LNCaP clone FGC (cell line): ENCODE measurements at regions not wholly inside any gene's neighbourhood (a gene's known extent, or its start where the extent isn't known, plus 50 kb on each side); places are given as distances from the start of the nearest gene placed in this dataset.

Source experiments
- DNase-seq: peaks from one replicate; pipeline ENCODE4 v3.0.0-alpha.2; 2011; ENCODE audit warnings: low read depth
- H3K4me3 ChIP-seq: 2 replicates; pipeline ENCODE4 v1.5.1; 2011; ENCODE audit warnings: mild to moderate bottlenecking, low read depth, low read length, control low read depth
- TF ChIP-seq, protein P1 (sequence below): IDR thresholded peaks from 2 replicates; pipeline ENCODE4 v1.5.1; 2012; ENCODE audit warnings: mild to moderate bottlenecking; ENCODE audit not compliant: control insufficient read depth, insufficient read depth; ENCODE audit errors: extremely low read depth

DNA sequence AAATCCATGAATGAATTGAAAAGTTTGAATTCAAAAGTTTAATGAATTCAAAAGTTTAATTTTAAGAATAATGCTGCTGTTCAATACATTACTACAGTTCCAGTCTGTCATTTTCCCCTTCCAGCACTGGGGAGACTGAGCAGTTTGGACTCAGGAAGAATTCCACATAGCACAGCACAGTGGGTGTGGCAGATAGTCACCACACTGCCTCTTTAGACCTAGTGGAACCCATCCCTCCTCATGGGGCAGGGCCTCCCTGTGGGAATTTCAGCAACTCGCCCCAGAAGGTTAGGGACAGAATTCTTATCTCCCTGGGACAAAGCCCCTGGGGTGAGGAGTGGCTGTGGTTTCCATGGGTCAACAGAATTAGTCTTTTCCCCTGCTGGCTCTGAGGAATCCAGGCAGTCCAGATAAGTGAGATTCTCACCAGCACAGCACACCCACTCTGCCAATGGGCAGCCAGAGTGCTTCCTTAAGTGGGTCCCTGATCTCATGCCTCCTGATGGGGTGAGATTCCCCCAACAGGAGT, 442.0 kb upstream of the SYT4 start:
- no peak for DNase-seq
- H3K4me3 ChIP-seq = no peak overlapping the region
- TF ChIP-seq, protein P1, sequence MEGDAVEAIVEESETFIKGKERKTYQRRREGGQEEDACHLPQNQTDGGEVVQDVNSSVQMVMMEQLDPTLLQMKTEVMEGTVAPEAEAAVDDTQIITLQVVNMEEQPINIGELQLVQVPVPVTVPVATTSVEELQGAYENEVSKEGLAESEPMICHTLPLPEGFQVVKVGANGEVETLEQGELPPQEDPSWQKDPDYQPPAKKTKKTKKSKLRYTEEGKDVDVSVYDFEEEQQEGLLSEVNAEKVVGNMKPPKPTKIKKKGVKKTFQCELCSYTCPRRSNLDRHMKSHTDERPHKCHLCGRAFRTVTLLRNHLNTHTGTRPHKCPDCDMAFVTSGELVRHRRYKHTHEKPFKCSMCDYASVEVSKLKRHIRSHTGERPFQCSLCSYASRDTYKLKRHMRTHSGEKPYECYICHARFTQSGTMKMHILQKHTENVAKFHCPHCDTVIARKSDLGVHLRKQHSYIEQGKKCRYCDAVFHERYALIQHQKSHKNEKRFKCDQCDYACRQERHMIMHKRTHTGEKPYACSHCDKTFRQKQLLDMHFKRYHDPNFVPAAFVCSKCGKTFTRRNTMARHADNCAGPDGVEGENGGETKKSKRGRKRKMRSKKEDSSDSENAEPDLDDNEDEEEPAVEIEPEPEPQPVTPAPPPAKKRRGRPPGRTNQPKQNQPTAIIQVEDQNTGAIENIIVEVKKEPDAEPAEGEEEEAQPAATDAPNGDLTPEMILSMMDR = no peak

DNA sequence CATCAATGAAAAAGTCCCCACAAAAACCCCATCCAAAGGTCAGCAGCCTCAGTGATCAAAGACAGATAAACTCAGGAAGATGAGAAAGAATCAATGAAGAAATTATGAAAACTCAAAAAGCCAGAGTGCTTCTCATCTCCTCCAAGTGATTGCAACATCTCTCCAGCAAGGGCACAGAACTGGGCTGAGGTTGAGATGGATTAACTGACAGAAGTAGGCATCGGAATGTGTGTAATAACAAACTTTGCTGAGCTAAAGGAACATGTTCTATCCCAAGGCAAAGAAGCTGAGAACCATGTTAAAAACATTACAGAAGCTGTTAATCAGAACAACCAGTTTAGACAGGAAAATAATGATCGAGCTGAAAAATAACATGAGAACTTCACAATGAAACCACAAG, 442.8 kb upstream of the SYT4 start:
- no peak for DNase-seq
- no peak overlapping the region for H3K4me3 ChIP-seq
- TF ChIP-seq, protein P1 = no peak

DNA sequence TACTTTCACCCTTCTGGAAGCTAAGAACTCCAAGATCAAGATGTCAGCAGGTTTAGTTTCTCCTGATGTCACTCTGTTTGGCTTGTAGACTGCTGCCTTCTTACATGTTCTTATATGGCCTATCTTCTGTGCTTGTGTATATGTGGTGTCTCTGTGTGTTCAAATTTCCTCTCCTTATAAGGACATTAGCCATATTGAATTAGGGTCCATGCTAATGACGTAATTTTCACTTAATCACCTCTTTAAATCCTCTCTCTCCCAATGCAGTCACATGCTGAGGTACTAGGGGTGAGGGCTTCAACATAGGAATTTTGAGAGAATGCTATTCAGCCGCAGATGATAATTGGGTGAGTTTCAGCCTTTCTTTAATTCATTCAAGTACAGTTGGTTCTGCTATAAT, 458.3 kb upstream of the SYT4 start:
- TF ChIP-seq, protein P1 = no peak
- no peak overlapping the region for H3K4me3 ChIP-seq
- DNase-seq = no peak

DNA sequence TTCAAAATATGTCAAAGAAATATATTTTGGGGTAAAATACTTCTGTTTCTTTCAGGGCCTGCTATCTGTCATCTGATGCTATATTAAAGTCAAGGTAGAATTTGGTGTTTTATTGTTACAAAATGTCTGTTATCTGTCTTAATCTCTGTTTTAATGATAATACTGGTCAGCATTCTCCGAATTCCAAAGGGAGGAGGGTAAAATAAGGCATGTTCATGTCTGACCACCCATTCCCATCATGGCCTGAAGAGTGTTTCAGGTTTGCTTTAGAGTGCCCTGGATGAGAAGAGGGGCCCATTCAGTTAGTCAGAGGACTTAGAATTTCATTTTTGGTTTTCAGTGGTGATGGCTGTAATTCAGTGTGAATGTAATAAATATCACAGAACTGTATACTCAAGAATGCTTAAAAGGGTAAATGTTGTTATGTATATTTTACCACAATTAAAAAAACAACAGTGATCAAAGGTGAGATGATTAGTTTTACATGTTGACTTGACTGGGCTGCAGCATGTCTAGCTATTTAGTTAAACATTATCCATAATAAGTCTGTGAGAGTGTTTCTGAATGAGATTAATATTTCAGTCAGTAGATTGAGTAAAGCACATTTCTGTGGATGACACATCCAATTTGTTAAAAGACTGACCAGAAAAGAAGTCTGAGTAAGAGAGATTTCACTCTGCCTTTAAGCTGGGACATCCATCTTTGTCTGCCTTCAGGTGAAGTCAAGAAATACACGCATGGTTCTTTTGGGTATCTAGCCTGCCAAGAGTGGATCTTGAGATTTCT, 467.9 kb upstream of the SYT4 start:
- DNase-seq = no peak
- no peak overlapping the region for H3K4me3 ChIP-seq
- TF ChIP-seq, protein P1 = no peak

DNA sequence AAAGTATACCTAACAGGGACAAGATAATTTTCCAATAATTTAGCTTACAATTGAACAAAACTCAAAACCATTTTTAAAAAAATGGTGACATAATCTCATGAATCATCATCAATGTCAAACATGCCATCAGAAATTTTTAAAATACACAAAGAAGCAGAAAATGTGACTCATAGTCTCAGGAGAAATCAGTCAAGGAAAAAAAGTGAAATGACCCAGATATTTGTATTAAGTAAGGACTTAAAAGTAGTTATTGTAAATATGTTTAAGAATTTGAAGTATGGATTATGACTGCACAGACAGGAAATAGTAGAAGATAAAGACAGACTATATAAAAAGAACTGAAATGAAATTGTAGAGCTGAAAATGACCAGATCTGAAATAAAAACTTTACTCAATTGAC, 473.9 kb upstream of the SYT4 start:
- TF ChIP-seq, protein P1 = no peak
- H3K4me3 ChIP-seq = no peak overlapping the region
- no peak for DNase-seq

DNA sequence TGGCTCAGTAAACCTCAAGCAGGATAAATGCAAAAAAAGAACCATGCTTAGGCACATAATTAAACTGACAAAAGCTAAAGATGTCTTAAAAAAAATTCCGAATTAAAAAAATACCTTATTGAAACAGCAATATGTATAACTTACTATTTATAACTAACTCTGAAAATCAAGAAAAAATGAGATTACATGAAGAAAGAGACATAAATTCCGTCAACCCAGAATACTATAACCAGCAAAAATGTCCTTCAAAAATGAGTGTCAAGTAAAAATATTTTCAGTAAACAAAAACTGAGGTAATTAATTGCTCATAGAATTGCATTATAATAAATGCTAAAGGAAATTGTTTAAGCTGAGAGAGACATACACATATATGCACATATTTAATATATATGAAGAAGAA, 474.5 kb upstream of the SYT4 start:
- H3K4me3 ChIP-seq = no peak overlapping the region
- TF ChIP-seq, protein P1 = no peak
- no peak for DNase-seq

DNA sequence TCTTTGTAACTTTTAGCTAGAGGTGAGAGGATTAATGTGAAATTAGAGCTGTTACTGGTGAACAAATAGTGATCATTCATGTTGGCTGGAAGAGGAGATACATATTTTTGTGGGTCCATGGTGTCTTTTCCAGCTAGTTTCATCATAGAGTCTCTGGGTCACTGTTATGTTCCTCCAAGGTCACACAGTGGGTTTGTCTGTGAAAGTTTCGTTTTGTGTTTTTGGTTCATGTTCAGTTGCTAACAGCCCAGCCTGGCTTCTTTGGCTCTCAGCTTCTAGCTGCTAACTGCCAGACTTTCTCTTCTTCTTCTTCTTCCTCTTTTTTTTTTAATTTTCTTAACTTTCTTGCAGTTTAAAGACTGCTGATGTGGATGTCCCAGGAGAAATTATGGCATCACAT, 480.0 kb upstream of the SYT4 start:
- TF ChIP-seq, protein P1 = no peak
- no peak overlapping the region for H3K4me3 ChIP-seq
- DNase-seq = no peak
